Putamen (tissue), 1 donor: ENCODE measurements at regions not wholly inside any gene's neighbourhood (a gene's known extent, or its start where the extent isn't known, plus 50 kb on each side); places are given as distances from the start of the nearest gene placed in this dataset.
"Not testable (repeated sequence)": the region's sequence is repeated elsewhere in the genome, so short reads cannot be mapped to it uniquely, and the experiment has no call there.

ENCODE experiments used
- DNase-seq: peaks from one replicate; pipeline ENCODE4 v3.0.0-alpha.2; 2016; ENCODE audit warnings: low spot score

DNA sequence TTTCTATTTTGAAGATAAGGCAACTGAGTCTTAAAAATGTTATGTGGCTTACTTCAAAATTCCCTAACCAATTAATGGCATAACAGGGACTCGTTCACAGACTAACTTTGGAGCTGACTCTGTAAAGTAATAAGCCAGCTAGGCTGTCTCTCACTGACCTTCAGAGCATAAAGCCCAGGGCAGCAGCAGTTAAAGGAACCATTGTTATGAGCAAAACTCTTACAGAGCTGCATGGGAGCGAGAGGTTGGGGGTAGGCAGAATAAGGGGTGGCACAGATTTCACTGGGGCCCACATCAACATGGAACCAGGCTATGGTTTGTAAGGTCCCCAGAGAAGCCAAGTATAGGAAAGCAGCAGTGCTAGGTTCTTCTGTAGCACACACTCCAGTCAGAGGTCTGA is 637.8 kb downstream of the RFPL4B start:
- no peak for DNase-seq

DNA sequence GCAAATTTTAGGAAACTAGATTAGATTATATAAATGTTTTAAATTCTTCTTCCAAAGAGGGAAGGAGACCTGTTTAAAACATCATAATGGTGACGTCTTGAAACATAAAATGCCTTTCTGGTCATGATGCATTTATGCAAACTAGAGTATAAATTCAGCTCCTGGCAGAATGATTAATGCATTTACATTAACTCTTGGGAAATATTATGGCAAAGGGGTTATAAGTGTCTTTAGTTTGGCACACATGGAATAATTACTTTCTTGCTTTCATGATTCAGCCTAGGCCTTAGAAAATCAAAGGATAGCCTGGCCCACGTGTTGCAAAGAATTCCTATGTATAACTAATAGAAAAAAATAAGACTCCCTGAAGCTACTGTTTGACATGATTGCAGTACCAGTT is 639.2 kb downstream of the RFPL4B start:
- no peak for DNase-seq

GRCh38 chr6:112988748-112989147 is 641.6 kb downstream of the RFPL4B start:
- DNase-seq, result no peak

- DNase-seq, result no peak
These were observed 643.8 kb downstream of the RFPL4B start for GRCh38 chr6:112990971-112991370.

DNA sequence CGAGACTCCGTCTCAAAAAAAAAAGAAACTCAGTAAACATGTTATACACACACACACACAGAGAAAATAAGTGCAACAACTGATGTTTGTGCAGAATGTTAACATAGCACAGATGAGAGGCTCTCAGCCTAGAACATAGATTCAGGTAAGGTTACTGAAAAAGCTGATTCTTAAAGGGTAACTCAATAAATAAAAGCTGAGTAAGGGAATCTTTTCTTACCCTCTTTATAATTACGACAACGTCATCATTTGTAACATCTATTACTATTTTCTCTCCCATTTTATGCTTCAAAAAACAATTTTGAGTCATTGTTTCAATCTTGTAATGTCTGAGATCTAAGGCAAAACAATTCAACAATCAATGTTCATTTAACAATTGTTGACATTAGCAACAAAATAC is 644.8 kb downstream of the RFPL4B start:
- DNase-seq, result no peak

DNA sequence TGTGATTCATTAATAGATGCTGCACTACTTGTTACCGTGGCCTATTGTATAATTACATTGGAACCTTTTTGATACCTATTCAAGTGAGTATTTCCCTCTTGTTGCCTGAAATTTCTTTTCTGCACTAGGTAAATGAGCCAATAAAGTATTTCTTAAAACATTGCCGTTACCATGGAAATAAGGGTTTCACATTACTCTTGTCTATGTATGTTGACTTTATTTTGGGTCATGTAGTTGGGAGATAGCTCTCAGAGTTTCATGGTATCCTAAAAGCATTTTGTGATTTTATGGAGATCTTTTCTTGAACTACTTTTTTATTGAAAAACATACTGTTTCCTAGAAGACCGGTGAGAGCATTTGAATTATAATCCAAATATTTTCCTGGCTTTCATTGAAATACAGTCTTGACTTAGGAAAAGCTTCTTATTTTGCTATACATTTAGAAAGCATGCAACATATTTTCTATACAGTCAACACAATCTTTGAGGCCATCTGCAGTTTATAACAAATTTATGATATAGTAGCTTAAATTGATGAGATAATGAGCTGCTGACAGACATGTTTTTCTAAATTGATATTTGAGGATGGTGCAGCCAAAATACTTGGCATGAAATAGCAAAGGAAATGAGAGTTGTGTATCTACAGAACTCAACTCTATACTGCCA is 650.4 kb downstream of the RFPL4B start:
- DNase-seq, result no peak

DNA sequence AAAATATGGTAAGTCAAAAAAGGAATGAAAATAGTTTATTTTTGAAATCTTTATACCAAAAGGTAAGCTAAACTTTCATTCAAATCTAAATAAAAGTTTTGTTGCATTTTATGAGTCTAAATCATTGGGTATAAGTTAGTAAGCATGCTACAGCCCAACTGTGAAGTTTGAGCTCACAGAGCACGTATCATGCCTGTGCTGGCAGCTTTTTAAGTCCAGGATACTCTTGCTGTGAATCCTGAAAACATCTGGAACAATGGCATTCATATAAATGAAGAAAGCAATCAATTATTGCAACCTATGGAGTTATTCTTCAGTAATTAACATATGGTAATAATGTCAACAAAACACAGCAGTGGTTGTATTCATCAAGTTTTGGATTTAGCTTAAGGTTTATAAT is 656.9 kb downstream of the RFPL4B start:
- DNase-seq, result no peak

GRCh38 chr6:113004470-113005270 is 657.5 kb downstream of the RFPL4B start:
- no peak for DNase-seq

- DNase-seq, result no peak
These were observed 659.4 kb downstream of the RFPL4B start for GRCh38 chr6:113006494-113006893.

- DNase-seq, result no peak
These were observed 662.6 kb downstream of the RFPL4B start for GRCh38 chr6:113009682-113010081.

GRCh38 chr6:113010196-113010989 is 663.3 kb downstream of the RFPL4B start:
- DNase-seq, result no peak

GRCh38 chr6:113011389-113011788 is 664.3 kb downstream of the RFPL4B start:
- DNase-seq, result no peak

- no peak for DNase-seq
These were observed 664.7 kb downstream of the RFPL4B start for GRCh38 chr6:113011801-113012200.

- no peak for DNase-seq
These were observed 668.1 kb downstream of the RFPL4B start for GRCh38 chr6:113015249-113015648.

GRCh38 chr6:113017353-113017752 is 670.2 kb downstream of the RFPL4B start:
- no peak for DNase-seq

- peak; percentile 19 for DNase-seq
These were observed 671.4 kb downstream of the RFPL4B start for GRCh38 chr6:113018351-113019151.

- no peak for DNase-seq
These were observed 672.0 kb downstream of the RFPL4B start for GRCh38 chr6:113019176-113019575.

DNA sequence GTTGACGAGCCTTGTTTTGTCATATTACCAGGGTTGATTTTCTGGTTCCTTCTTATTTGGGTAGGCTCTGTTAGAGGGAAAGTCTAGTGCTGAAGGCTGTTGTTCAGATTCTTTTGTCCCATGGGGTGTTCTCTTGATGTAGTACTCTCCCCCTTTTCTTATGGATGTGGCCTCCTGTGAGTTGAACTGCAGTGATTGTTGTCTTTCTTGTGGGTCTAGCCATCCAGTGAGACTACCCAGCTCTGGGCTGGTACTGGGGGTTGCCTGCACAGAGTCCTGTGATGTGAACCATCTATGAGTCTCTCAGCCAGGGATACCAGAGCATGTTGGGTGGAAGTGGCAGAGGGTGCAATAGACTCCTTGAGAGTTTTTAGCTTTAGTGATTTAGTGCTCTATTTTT is 680.6 kb downstream of the RFPL4B start:
- DNase-seq, result no peak

DNA sequence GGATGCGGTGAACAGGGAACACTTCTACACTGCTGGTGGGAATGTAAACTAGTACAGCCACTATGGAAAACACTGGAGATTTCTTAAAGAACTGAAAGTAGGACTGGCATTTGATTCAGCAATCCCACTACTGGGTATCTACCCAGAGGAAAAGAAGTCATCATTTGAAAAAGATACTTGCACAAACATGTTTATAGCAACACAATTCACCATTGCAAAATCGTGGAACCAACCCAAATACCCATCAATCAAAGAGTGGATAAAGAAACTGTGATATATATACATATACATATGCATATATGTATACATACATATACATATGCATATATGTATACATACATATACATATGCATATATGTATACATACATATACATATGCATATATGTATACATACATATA is 682.0 kb downstream of the RFPL4B start:
- not testable (repeated sequence) for DNase-seq

DNA sequence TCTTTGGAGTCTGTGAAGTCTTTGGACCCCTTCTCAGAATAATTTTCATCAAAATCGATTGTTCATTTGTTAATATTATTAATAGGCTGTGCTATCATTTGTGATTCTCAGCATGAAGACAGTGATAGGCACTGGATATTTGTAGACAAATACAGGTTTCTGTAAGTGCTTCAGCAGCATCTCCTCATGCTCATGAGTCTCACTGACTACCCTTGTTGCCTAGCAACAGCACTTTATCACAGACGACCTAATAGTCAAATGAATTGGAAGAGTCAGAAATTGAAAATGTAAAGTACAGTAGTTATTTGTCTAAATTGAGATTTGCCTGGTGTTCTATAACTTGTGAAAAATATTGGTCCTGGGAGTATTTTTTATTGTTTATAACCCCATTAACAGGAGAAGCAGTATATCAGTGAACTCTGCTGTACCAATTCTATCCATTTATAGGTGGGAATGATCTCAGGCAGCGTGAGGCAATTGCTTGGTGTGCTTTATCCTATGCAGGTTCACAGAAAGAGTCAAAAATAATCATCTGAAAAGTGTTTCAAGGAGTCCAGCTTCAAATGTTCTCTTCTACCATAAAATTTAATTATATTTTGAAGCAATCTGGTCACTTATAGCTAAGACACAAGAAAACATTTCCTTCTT is 684.6 kb downstream of the RFPL4B start:
- DNase-seq, result peak; percentile 20

- DNase-seq, result no peak
These were observed 691.9 kb downstream of the RFPL4B start for GRCh38 chr6:113039005-113039404.
